Small intestine (tissue), 7 donors: ENCODE measurements at regions not wholly inside any gene's neighbourhood (a gene's known extent, or its start where the extent isn't known, plus 50 kb on each side); places are given as distances from the start of the nearest gene placed in this dataset.

ENCODE experiments used
- DNase-seq, 2 donors: peaks; one replicate each; pipeline versions ENCODE4 v3.0.0 to v3.0.0-alpha.2; 2013
- FAIRE-seq: peaks from 2 replicates; lab custom pipeline; 2012; peaks lifted over from hg19 to GRCh38; lab: Jason Lieb, UNC
- H3K27ac ChIP-seq, 3 donors: one replicate each; pipeline ENCODE4 v1.5.1; 2013; ENCODE audit warnings: low read length in 2 of 3, mild to moderate bottlenecking in 2 of 3, control low read depth in 1 of 3, inconsistent platforms in 1 of 3, low read depth in 1 of 3, moderate library complexity in 1 of 3
- H3K27me3 ChIP-seq, 3 donors: one replicate each; pipeline ENCODE4 v1.6.1; 2013; ENCODE audit warnings: low read length in 3 of 3, inconsistent platforms in 1 of 3; ENCODE audit not compliant: control insufficient read depth in 3 of 3, insufficient read depth in 3 of 3
- H3K36me3 ChIP-seq, 3 donors: one replicate each; pipeline ENCODE4 v1.6.1; 2013; ENCODE audit warnings: low read length in 3 of 3, inconsistent platforms in 1 of 3, low read depth in 1 of 3, mild to moderate bottlenecking in 1 of 3, moderate library complexity in 1 of 3; ENCODE audit not compliant: control insufficient read depth in 3 of 3, insufficient read depth in 2 of 3
- H3K4me1 ChIP-seq, 3 donors: one replicate each; pipeline ENCODE4 v1.6.1; 2013; ENCODE audit warnings: low read length in 2 of 3, inconsistent platforms in 1 of 3, low read depth in 1 of 3, mild to moderate bottlenecking in 1 of 3, moderate library complexity in 1 of 3; ENCODE audit not compliant: control insufficient read depth in 3 of 3, insufficient read depth in 2 of 3
- H3K4me3 ChIP-seq, 3 donors: one replicate each; pipeline ENCODE4 v1.5.1; 2013; ENCODE audit warnings: low read length in 3 of 3, control low read depth in 1 of 3, inconsistent platforms in 1 of 3, low read depth in 1 of 3, mild to moderate bottlenecking in 1 of 3, moderate library complexity in 1 of 3
- H3K9me3 ChIP-seq, 2 donors: one replicate each; pipeline ENCODE4 v1.6.1; 2013; ENCODE audit warnings: low read depth in 1 of 2, low read length in 1 of 2; ENCODE audit not compliant: control insufficient read depth in 2 of 2, insufficient read depth in 1 of 2
- WGBS, 3 donors: extraction: QIAGEN DNeasy Blood & Tissue Kit; methylation state at CpG; one replicate each; pipeline ENCODE4 v1.1.7; 2013; 5-methylcytosine and 5-hydroxymethylcytosine counted together
- donor health status: healthy with polysubstance abuse.
- donor health status: control.
- donor health status: control.
- donor health status: Bipolar disorder and iron deficiency.
- donor health status: healthy.

GRCh38 chr6:54747955-54748354, 98.6 kb upstream of the FAM83B start:
- FAIRE-seq (no peak), DNase-seq (no peak)
- Histone ChIP-seq H3K36me3 (no peaks in the 10 kb centered on the region), H3K9me3 (peaks cover 0 to 13% of the 10 kb centered on the region in 2 donors), H3K27me3 (no peaks in the 10 kb centered on the region), H3K27ac (no peak overlapping the region), H3K4me1 (no peaks in the 10 kb centered on the region), H3K4me3 (no peak overlapping the region)
- WGBS, 3 donors, result 81 to 97% (median 83%) methylated on average over 1 of the region's 1 CpG

- no peak overlapping the region for H3K4me3 ChIP-seq
- FAIRE-seq (no peak), DNase-seq (no peak)
- no peaks in the 10 kb centered on the region for H3K36me3 ChIP-seq
- H3K4me1 ChIP-seq, result no peaks in the 10 kb centered on the region
- no peaks in the 10 kb centered on the region for H3K27me3 ChIP-seq
- H3K27ac ChIP-seq, result no peak overlapping the region
- 78 to 84% (median 82%) methylated on average over 1 of the region's 1 CpG for WGBS, 3 donors
- H3K9me3 ChIP-seq, result peaks cover 0 to 4% of the 10 kb centered on the region in 2 donors
Observed at GRCh38 chr6:54754406-54754805, 92.2 kb upstream of the FAM83B start.

GRCh38 chr6:54758340-54758739, 88.2 kb upstream of the FAM83B start:
- H3K36me3 ChIP-seq, result no peaks in the 10 kb centered on the region
- DNase-seq (no peak), FAIRE-seq (no peak)
- H3K4me3 ChIP-seq, result no peak overlapping the region
- WGBS, 3 donors, result 69 to 89% (median 78%) methylated on average over 2 of the region's 2 CpGs
- no peaks in the 10 kb centered on the region for H3K27me3 ChIP-seq
- no peak overlapping the region for H3K27ac ChIP-seq
- no peaks in the 10 kb centered on the region for H3K4me1 ChIP-seq
- no peaks in the 10 kb centered on the region for H3K9me3 ChIP-seq

GRCh38 chr6:54768494-54768893, 78.1 kb upstream of the FAM83B start:
- Histone ChIP-seq H3K4me1 (no peaks in the 10 kb centered on the region), H3K9me3 (no peaks in the 10 kb centered on the region), H3K36me3 (no peaks in the 10 kb centered on the region), H3K4me3 (no peak overlapping the region), H3K27ac (no peak overlapping the region), H3K27me3 (no peaks in the 10 kb centered on the region)
- peak in 1 of 2 donors; percentile 21 for DNase-seq
- no peak for FAIRE-seq
- WGBS, 3 donors, result 91 to 93% (median 91%) methylated on average over 1 of the region's 1 CpG

- Histone ChIP-seq H3K4me1 (no peaks in the 10 kb centered on the region), H3K4me3 (no peak overlapping the region), H3K36me3 (no peaks in the 10 kb centered on the region), H3K27me3 (no peaks in the 10 kb centered on the region), H3K9me3 (no peaks in the 10 kb centered on the region), H3K27ac (no peak overlapping the region)
- no peak for FAIRE-seq
- 95 to 97% (median 96%) methylated on average over 12 of the region's 12 CpGs for WGBS, 3 donors
- DNase-seq, result no peak
Observed at GRCh38 chr6:54770328-54770727, 76.2 kb upstream of the FAM83B start.

GRCh38 chr6:54771968-54772367, 74.6 kb upstream of the FAM83B start:
- Histone ChIP-seq H3K27me3 (no peaks in the 10 kb centered on the region), H3K9me3 (no peaks in the 10 kb centered on the region), H3K4me3 (no peak overlapping the region), H3K4me1 (no peaks in the 10 kb centered on the region), H3K36me3 (no peaks in the 10 kb centered on the region), H3K27ac (no peak overlapping the region)
- DNase-seq (peak; percentile 8 to 19), FAIRE-seq (no peak)
- WGBS, 3 donors, result 83 to 90% (median 84%) methylated on average over 3 of the region's 3 CpGs

GRCh38 chr6:54772610-54773009, 74.0 kb upstream of the FAM83B start:
- no peaks in the 10 kb centered on the region for H3K9me3 ChIP-seq
- whole genome bisulfite sequencing, 3 donors, result 71 to 83% (median 79%) methylated on average over 2 of the region's 2 CpGs
- H3K4me1 ChIP-seq, result no peaks in the 10 kb centered on the region
- H3K4me3 ChIP-seq, result no peak overlapping the region
- FAIRE-seq, result no peak
- no peaks in the 10 kb centered on the region for H3K36me3 ChIP-seq
- no peak overlapping the region for H3K27ac ChIP-seq
- no peaks in the 10 kb centered on the region for H3K27me3 ChIP-seq
- DNase-seq, result no peak

GRCh38 chr6:54775576-54775975, 71.0 kb upstream of the FAM83B start:
- FAIRE-seq (no peak), DNase-seq (no peak)
- no peaks in the 10 kb centered on the region for H3K9me3 ChIP-seq
- WGBS, 3 donors, result 84 to 100% (median 90%) methylated on average over 1 of the region's 1 CpG
- H3K4me3 ChIP-seq, result no peak overlapping the region
- H3K4me1 ChIP-seq, result no peaks in the 10 kb centered on the region
- H3K36me3 ChIP-seq, result no peaks in the 10 kb centered on the region
- no peaks in the 10 kb centered on the region for H3K27me3 ChIP-seq
- H3K27ac ChIP-seq, result no peak overlapping the region

GRCh38 chr6:54776891-54777290, 69.7 kb upstream of the FAM83B start:
- Histone ChIP-seq H3K27ac (no peak overlapping the region), H3K4me3 (no peak overlapping the region), H3K36me3 (no peaks in the 10 kb centered on the region), H3K27me3 (no peaks in the 10 kb centered on the region), H3K9me3 (no peaks in the 10 kb centered on the region), H3K4me1 (no peaks in the 10 kb centered on the region)
- no peak for FAIRE-seq
- no peak for DNase-seq
- 95 to 100% (median 96%) methylated on average over 1 of the region's 1 CpG for WGBS, 3 donors
